Neural cell (in vitro differentiated cells): ENCODE measurements at regions not wholly inside any gene's neighbourhood (a gene's known extent, or its start where the extent isn't known, plus 50 kb on each side); places are given as distances from the start of the nearest gene placed in this dataset.

Experiments used
- H2AFZ ChIP-seq: fragments of 200-600, 300-800 bp; sonication (generic), shearing (Covaris generic); 2 replicates; pipeline ENCODE4 v1.6.0; 2014; ENCODE audit warnings: low read depth, mild to moderate bottlenecking, antibody characterized with exemption, low read length, moderate library complexity
- H3F3A ChIP-seq: fragments of 200-600 bp; shearing (Covaris generic); 2 replicates; pipeline ENCODE4 v1.6.1; 2016; ENCODE audit warnings: mild to moderate bottlenecking, moderate library complexity, mixed read lengths, antibody characterized with exemption, low read length; ENCODE audit not compliant: insufficient read depth, poor library complexity, severe bottlenecking
- H3K27ac ChIP-seq: fragments of 200-600, 300-800 bp; sonication (generic), shearing (Covaris generic); 2 replicates; pipeline ENCODE4 v1.5.1; 2014; ENCODE audit warnings: mild to moderate bottlenecking, low read length, moderate library complexity
- H3K27me3 ChIP-seq: fragments of 300-800, 200-600 bp; sonication (generic), shearing (Covaris generic); 2 replicates; pipeline ENCODE4 v1.6.0; 2014; ENCODE audit warnings: mild to moderate bottlenecking, low read depth, low read length, moderate library complexity; ENCODE audit not compliant: insufficient read depth
- H3K36me3 ChIP-seq: fragments of 300-800, 200-600 bp; sonication (generic), shearing (Covaris generic); 2 replicates; pipeline ENCODE4 v1.5.1; 2014; ENCODE audit warnings: mild to moderate bottlenecking, antibody characterized with exemption, low read length, moderate library complexity; ENCODE audit not compliant: insufficient read depth
- H3K4me2 ChIP-seq: fragments of 300-800, 200-600 bp; sonication (generic), shearing (Covaris generic); 2 replicates; pipeline ENCODE4 v1.6.0; 2014; ENCODE audit warnings: mild to moderate bottlenecking, low read length
- H3K4me3 ChIP-seq: fragments of 300-800, 200-600 bp; sonication (generic), shearing (Covaris generic); 2 replicates; pipeline ENCODE4 v1.5.1; 2014; ENCODE audit warnings: mild to moderate bottlenecking, low read length, moderate library complexity
- H3K79me2 ChIP-seq: fragments of 200-600 bp; shearing (Covaris generic); replicated peaks from 2 replicates; pipeline ENCODE4 v1.6.0; 2014; ENCODE audit warnings: mild to moderate bottlenecking, low read length, moderate library complexity; ENCODE audit not compliant: insufficient read depth
- H3K9ac ChIP-seq: fragments of 300-800, 200-600 bp; sonication (generic), shearing (Covaris generic); 2 replicates; pipeline ENCODE4 v1.6.1; 2016; ENCODE audit warnings: mild to moderate bottlenecking, low read length, mixed read lengths
- H3K9me2 ChIP-seq: fragments of 200-600 bp; shearing (Covaris generic); 2 replicates; pipeline ENCODE4 v1.6.1; 2016; ENCODE audit warnings: mild to moderate bottlenecking, low read length, mixed read lengths; ENCODE audit not compliant: insufficient read depth
- H3K9me3 ChIP-seq: fragments of 200-600, 300-800 bp; sonication (generic), shearing (Covaris generic); 2 replicates; pipeline ENCODE4 v1.6.1; 2016; ENCODE audit warnings: mild to moderate bottlenecking, mixed run types, low read length, moderate library complexity, mixed read lengths
- H4K20me1 ChIP-seq: fragments of 200-600 bp; shearing (Covaris generic); 2 replicates; pipeline ENCODE4 v1.6.1; 2016; ENCODE audit warnings: mild to moderate bottlenecking, mixed run types; ENCODE audit not compliant: insufficient read depth
- CTCF ChIP-seq: fragments of 450-650 bp; IDR thresholded peaks from 2 replicates; pipeline ENCODE4 v1.5.1; 2014; ENCODE audit warnings: antibody characterized with exemption, mild to moderate bottlenecking, moderate library complexity; ENCODE audit not compliant: poor library complexity, severe bottlenecking
- EP300 ChIP-seq: fragments of 450-650 bp; conservative IDR thresholded peaks from 2 replicates; pipeline ENCODE4 v1.6.1; 2014; ENCODE audit warnings: antibody characterized with exemption, mild to moderate bottlenecking, moderate library complexity; ENCODE audit not compliant: poor library complexity, severe bottlenecking
- EZH2 ChIP-seq: fragments of 200-600, 300-800 bp; shearing (Covaris generic), sonication (generic); IDR thresholded peaks from 2 replicates; pipeline ENCODE4 v1.6.1; 2014; ENCODE audit warnings: antibody characterized with exemption, low read length, borderline replicate concordance, mild to moderate bottlenecking; ENCODE audit not compliant: insufficient read depth, poor library complexity, severe bottlenecking
- MXI1 ChIP-seq: fragments of 450-650 bp; conservative IDR thresholded peaks from 2 replicates; pipeline ENCODE4 v1.6.1; 2014; ENCODE audit warnings: antibody characterized with exemption, mild to moderate bottlenecking; ENCODE audit not compliant: poor library complexity, severe bottlenecking
- POLR2AphosphoS5 ChIP-seq: IDR thresholded peaks from 2 replicates; pipeline ENCODE4 v1.6.1; 2012
- RAD21 ChIP-seq: fragments of 450-650 bp; conservative IDR thresholded peaks from 2 replicates; pipeline ENCODE4 v1.6.1; 2014; ENCODE audit warnings: antibody characterized with exemption, mild to moderate bottlenecking, moderate library complexity
- REST ChIP-seq: IDR thresholded peaks from 2 replicates; pipeline ENCODE4 v1.6.1; 2012; ENCODE audit warnings: borderline replicate concordance
- SMC3 ChIP-seq: fragments of 450-650 bp; conservative IDR thresholded peaks from 2 replicates; pipeline ENCODE4 v1.6.1; 2014; ENCODE audit warnings: antibody characterized with exemption, mild to moderate bottlenecking, moderate library complexity; ENCODE audit not compliant: poor library complexity
- TAF1 ChIP-seq: IDR thresholded peaks from 2 replicates; pipeline ENCODE4 v1.6.1; 2012; ENCODE audit warnings: low read depth

GRCh38 chr18:73917046-73917445 is 230.6 kb downstream of the FBXO15 start:
- Histone ChIP-seq H3K9me2 (no peaks in the 10 kb centered on the region), H3K4me2 (no peak overlapping the region), H3K36me3 (no peaks in the 10 kb centered on the region), H3K9ac (no peak overlapping the region), H4K20me1 (no peaks in the 10 kb centered on the region), H3K27me3 (no peaks in the 10 kb centered on the region), H3K79me2 (no peaks in the 10 kb centered on the region), H3K9me3 (no peaks in the 10 kb centered on the region), H3F3A (no peaks in the 10 kb centered on the region), H2AFZ (no peak overlapping the region), H3K27ac (no peak overlapping the region), H3K4me3 (no peak overlapping the region)
- no peak for TF ChIP-seq REST
- TF ChIP-seq RAD21, result no peak
- no peak for TF ChIP-seq EZH2
- no peak for TF ChIP-seq MXI1
- TF ChIP-seq SMC3, result no peak
- no peak for TF ChIP-seq TAF1
- no peak for TF ChIP-seq POLR2AphosphoS5
- TF ChIP-seq CTCF, result no peak
- no peak for TF ChIP-seq EP300

- Histone ChIP-seq H3K4me2 (no peak overlapping the region), H3K36me3 (no peaks in the 10 kb centered on the region), H2AFZ (no peak overlapping the region), H3K4me3 (no peak overlapping the region), H4K20me1 (no peaks in the 10 kb centered on the region), H3K27me3 (no peaks in the 10 kb centered on the region), H3K27ac (no peak overlapping the region), H3K9ac (no peak overlapping the region), H3F3A (no peaks in the 10 kb centered on the region), H3K79me2 (no peaks in the 10 kb centered on the region), H3K9me2 (no peaks in the 10 kb centered on the region), H3K9me3 (no peaks in the 10 kb centered on the region)
- TF ChIP-seq REST, result no peak
- no peak for TF ChIP-seq POLR2AphosphoS5
- no peak for TF ChIP-seq EZH2
These were observed 234.1 kb downstream of the FBXO15 start for GRCh38 chr18:73913505-73913904.
